H4 (cell line): ENCODE measurements at regions not wholly inside any gene's neighbourhood (a gene's known extent, or its start where the extent isn't known, plus 50 kb on each side); places are given as distances from the start of the nearest gene placed in this dataset.

ENCODE experiments used
- DNase-seq: peaks from one replicate; pipeline ENCODE4 v3.0.0-alpha.2; 2015; ENCODE audit warnings: low spot score

DNA sequence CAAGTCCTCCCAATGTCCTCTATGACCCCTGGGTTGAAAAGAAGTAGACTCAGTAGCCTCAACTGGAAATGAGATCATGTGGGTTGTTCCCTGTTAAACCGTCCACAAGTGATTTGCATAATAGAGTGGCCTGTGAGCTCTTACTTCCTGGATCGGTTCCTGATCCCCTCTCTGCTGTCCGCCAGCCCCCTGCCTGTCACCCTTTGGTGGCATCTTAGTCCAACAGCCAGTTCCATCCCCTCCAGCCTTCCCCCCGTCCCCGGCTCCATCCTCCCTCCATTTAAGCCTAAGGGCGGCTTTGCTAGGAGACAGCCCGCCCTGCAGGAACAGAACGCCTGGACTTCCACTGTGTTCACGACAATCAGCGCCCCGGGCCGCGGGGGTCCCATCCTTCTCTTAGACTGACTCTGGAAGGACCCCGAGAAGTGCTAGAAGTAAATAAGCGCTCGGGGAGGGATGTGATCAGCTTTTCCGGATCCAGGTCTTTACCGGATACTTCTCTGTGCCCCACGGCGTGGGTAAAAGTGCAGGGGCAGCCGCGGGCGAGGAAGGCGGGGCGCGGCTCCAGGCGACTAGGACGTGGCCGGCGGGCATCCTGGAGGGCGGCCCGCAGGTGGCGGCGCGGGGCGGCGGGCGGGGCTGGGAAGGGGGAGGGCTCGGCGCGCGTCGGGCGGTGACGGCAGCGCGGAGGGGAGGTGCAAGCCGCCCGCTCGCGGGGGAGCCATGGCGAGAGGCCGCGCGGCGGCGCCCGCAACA, 51.2 kb upstream of the ULK4 start:
- peak; percentile 10 for DNase-seq

DNA sequence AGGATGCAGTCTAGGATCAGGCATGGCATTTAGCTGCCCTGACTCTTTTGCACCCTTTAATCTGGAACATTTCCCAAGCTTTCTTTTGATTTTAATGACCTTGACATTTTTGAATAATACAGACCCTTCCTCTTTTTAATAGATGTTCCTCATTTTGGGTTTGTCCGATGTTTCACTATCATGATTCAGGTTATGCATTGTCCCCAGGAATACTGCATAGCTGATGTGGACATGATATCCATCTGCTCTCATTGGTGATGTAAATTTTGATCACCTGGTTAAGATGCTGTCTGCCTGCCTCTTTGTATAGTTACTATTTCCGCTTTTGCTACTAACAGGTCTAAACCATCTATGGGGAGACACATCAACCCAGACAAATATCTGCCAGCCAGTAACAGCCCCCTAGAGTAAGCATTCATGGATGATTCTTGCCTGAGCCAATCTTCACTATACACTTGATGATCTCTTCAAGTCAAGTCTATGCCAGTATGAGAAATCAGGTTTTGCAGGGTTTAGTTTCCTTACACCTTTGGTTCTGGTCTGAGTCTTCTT, 50.6 kb upstream of the ULK4 start:
- DNase-seq: no peak
